Adrenal gland (tissue), 9 donors: ENCODE measurements at regions not wholly inside any gene's neighbourhood (a gene's known extent, or its start where the extent isn't known, plus 50 kb on each side); places are given as distances from the start of the nearest gene placed in this dataset.

Source experiments
- DNase-seq, 7 donors: peaks; one replicate each; pipeline ENCODE4 v3.0.0-alpha.2; 2019 to 2020
- H3K27ac ChIP-seq, 5 donors: fragments of 200-600 bp; sonication (generic) in 4 of 5; 1 replicate in 3 of 5; 2 replicates in 2 of 5; pipeline versions ENCODE4 v1.5.1 to v1.8.0; 2016 to 2020; ENCODE audit warnings: mild to moderate bottlenecking in 1 of 5
- H3K27me3 ChIP-seq: fragments of 200-600 bp; 2 replicates; pipeline ENCODE4 v1.8.0; 2021
- H3K36me3 ChIP-seq, 2 donors: fragments of 200-600 bp; replicated peaks in 1 of 2; 1 replicate in 1 of 2; 2 replicates in 1 of 2; pipeline versions ENCODE4 v1.5.1 to v1.8.0; 2018 to 2022
- H3K4me1 ChIP-seq, 2 donors: fragments of 200-600 bp; replicated peaks in 1 of 2; 1 replicate in 1 of 2; 2 replicates in 1 of 2; pipeline versions ENCODE4 v1.5.1 to v1.8.0; 2018 to 2021
- H3K4me3 ChIP-seq, 4 donors: fragments of 200-600 bp; sonication (generic) in 3 of 4; one replicate each; pipeline ENCODE4 v1.5.1; 2016 to 2018
- H3K9me3 ChIP-seq, 3 donors: fragments of 200-600 bp; sonication (generic) in 1 of 3; replicated peaks in 1 of 3; 1 replicate in 2 of 3; 2 replicates in 1 of 3; pipeline versions ENCODE4 v1.5.1 to v1.8.0; 2016 to 2021
- CTCF ChIP-seq, 6 experiments: fragments of 450-650 bp in 4 of 6; fragments of 200-600 bp in 2 of 6; sonication (generic) in 1 of 6; IDR thresholded peaks; 1 replicate in 5 of 6; 2 replicates in 1 of 6; pipeline versions ENCODE4 v1.5.1 to v1.8.0; 2016 to 2021; ENCODE audit warnings: antibody characterized with exemption in 6 of 6, mild to moderate bottlenecking in 2 of 6, moderate library complexity in 1 of 6
- POLR2A ChIP-seq, 2 donors: fragments of 450-650 bp; IDR thresholded peaks; one replicate each; pipeline ENCODE4 v1.6.1; 2017; ENCODE audit warnings: antibody characterized with exemption in 2 of 2, mild to moderate bottlenecking in 2 of 2, moderate library complexity in 1 of 2
- WGBS, 4 donors: extraction: QIAGEN DNeasy Blood & Tissue Kit in 2 of 4; methylation state at CpG; one replicate each; pipeline versions ENCODE4 v1.1.5 to v1.1.7; 2013 to 2017; 5-methylcytosine and 5-hydroxymethylcytosine counted together
- intact Hi-C, 2 donors: fragments of 100-400 bp; cut with DNase I; formaldehyde crosslinking; loops; one replicate each; pipeline versions ENCODE4 v1.14.1 to v1.15.0; 2022 to 2023
- donor health status: healthy with polysubstance abuse.
- donor health status: Bipolar disorder and iron deficiency.
- donor health status: DM: yes; HTN: yes; CAD: no.
- donor health status: DM: no; HTN: no; CAD: no.
- donor health status: DM: no; HTN: no; CAD: no.

GRCh38 chr7:132647311-132647710 is 71.0 kb upstream of the PLXNA4 start:
- intact Hi-C loops, result no loop called here
- no peak for DNase-seq
- Histone ChIP-seq H3K36me3 (no peaks in the 10 kb centered on the region), H3K27ac (no peak overlapping the region), H3K9me3 (no peaks in the 10 kb centered on the region), H3K4me3 (no peak overlapping the region), H3K4me1 (no peaks in the 10 kb centered on the region), H3K27me3 (no peaks in the 10 kb centered on the region)
- 90 to 95% (median 93%) methylated on average over 1 of the region's 1 CpG for WGBS, 4 donors
- TF ChIP-seq POLR2A (IDR thresholded peaks at IDR 0.05) (no peak), CTCF (IDR thresholded peaks at IDR 0.05) (no peak)

- no peaks in the 10 kb centered on the region for H3K9me3 ChIP-seq
- no peaks in the 10 kb centered on the region for H3K27me3 ChIP-seq
- intact Hi-C loops, result no loop called here
- no peak for TF ChIP-seq CTCF (IDR thresholded peaks at IDR 0.05)
- no peaks in the 10 kb centered on the region for H3K36me3 ChIP-seq
- no peak overlapping the region for H3K27ac ChIP-seq
- no peak overlapping the region for H3K4me3 ChIP-seq
- WGBS, 4 donors, result 56 to 59% (median 57%) methylated on average over 5 of the region's 5 CpGs
- DNase-seq, result no peak
- H3K4me1 ChIP-seq, result no peaks in the 10 kb centered on the region
Observed at GRCh38 chr7:132646052-132646451, 69.8 kb upstream of the PLXNA4 start.

GRCh38 chr7:132643302-132643701 is 67.0 kb upstream of the PLXNA4 start:
- Histone ChIP-seq H3K27me3 (no peaks in the 10 kb centered on the region), H3K36me3 (no peaks in the 10 kb centered on the region), H3K4me1 (no peaks in the 10 kb centered on the region), H3K27ac (no peak overlapping the region), H3K4me3 (no peak overlapping the region), H3K9me3 (no peaks in the 10 kb centered on the region)
- DNase-seq, result no peak
- TF ChIP-seq CTCF (IDR thresholded peaks at IDR 0.05) (no peak), POLR2A (IDR thresholded peaks at IDR 0.05) (no peak)
- WGBS, 4 donors, result 64 to 72% (median 66%) methylated on average over 5 of the region's 5 CpGs
- intact Hi-C loops, result no loop called here

- H3K36me3 ChIP-seq, result no peaks in the 10 kb centered on the region
- no peak overlapping the region for H3K27ac ChIP-seq
- no peak overlapping the region for H3K4me3 ChIP-seq
- H3K4me1 ChIP-seq, result no peaks in the 10 kb centered on the region
- no peak for DNase-seq
- TF ChIP-seq POLR2A (IDR thresholded peaks at IDR 0.05), result no peak
- H3K9me3 ChIP-seq, result no peaks in the 10 kb centered on the region
- no peaks in the 10 kb centered on the region for H3K27me3 ChIP-seq
- intact Hi-C loops, result no loop called here
- 96 to 100% (median 98%) methylated on average over 1 of the region's 1 CpG for WGBS, 4 donors
Observed at GRCh38 chr7:132641238-132641637, 65.0 kb upstream of the PLXNA4 start.

GRCh38 chr7:132639983-132640382 is 63.7 kb upstream of the PLXNA4 start:
- no peaks in the 10 kb centered on the region for H3K4me1 ChIP-seq
- H3K4me3 ChIP-seq, result no peak overlapping the region
- WGBS, 4 donors, result 55 to 65% (median 64%) methylated on average over 5 of the region's 5 CpGs
- no peaks in the 10 kb centered on the region for H3K36me3 ChIP-seq
- H3K27me3 ChIP-seq, result no peaks in the 10 kb centered on the region
- H3K27ac ChIP-seq, result no peak overlapping the region
- no peak for DNase-seq
- no peaks in the 10 kb centered on the region for H3K9me3 ChIP-seq
- TF ChIP-seq CTCF (IDR thresholded peaks at IDR 0.05) (no peak), POLR2A (IDR thresholded peaks at IDR 0.05) (no peak)
- intact Hi-C loops, result no loop called here
